Skeletal muscle satellite cell (primary cell): ENCODE measurements at regions not wholly inside any gene's neighbourhood (a gene's known extent, or its start where the extent isn't known, plus 50 kb on each side); places are given as distances from the start of the nearest gene placed in this dataset.

Experiments
- H3K27me3 ChIP-seq: 2 replicates; pipeline ENCODE4 v1.7.0; 2013; ENCODE audit warnings: low read length; ENCODE audit not compliant: control insufficient read depth, insufficient read depth
- H3K36me3 ChIP-seq: 2 replicates; pipeline ENCODE4 v1.7.0; 2013; ENCODE audit warnings: mild to moderate bottlenecking, control low read depth, low read length; ENCODE audit not compliant: insufficient read depth
- H3K4me1 ChIP-seq: 2 replicates; pipeline ENCODE4 v1.7.0; 2013; ENCODE audit warnings: low read length; ENCODE audit not compliant: control insufficient read depth, insufficient read depth
- H3K4me2 ChIP-seq: 2 replicates; pipeline ENCODE4 v1.7.0; 2013; ENCODE audit warnings: mild to moderate bottlenecking, low read length
- H3K4me3 ChIP-seq: 2 replicates; pipeline ENCODE4 v1.7.0; 2013; ENCODE audit warnings: low read length
- H3K9ac ChIP-seq: 2 replicates; pipeline ENCODE4 v1.7.0; 2013; ENCODE audit warnings: mild to moderate bottlenecking, low read depth, low read length, moderate library complexity
- H3K9me3 ChIP-seq: replicated peaks from 2 replicates; pipeline ENCODE4 v1.7.0; 2013; ENCODE audit warnings: mild to moderate bottlenecking, control low read depth, low read length

- Histone ChIP-seq H3K9ac (no peak overlapping the region), H3K4me1 (no peaks in the 10 kb centered on the region), H3K36me3 (no peaks in the 10 kb centered on the region), H3K4me2 (no peak overlapping the region), H3K9me3 (no peaks in the 10 kb centered on the region), H3K4me3 (no peak overlapping the region), H3K27me3 (peaks cover 53% of the 10 kb centered on the region)
Observed at GRCh38 chr2:126990605-126991532, 92.2 kb downstream of the TEX51 start.

- Histone ChIP-seq H3K27me3 (peaks cover 49% of the 10 kb centered on the region), H3K4me3 (no peak overlapping the region), H3K9ac (no peak overlapping the region), H3K4me1 (no peaks in the 10 kb centered on the region), H3K9me3 (no peaks in the 10 kb centered on the region), H3K36me3 (no peaks in the 10 kb centered on the region), H3K4me2 (no peak overlapping the region)
Observed at GRCh38 chr2:126994340-126994777, 95.7 kb downstream of the TEX51 start.

GRCh38 chr2:126995621-126996377 is 97.1 kb downstream of the TEX51 start:
- no peaks in the 10 kb centered on the region for H3K36me3 ChIP-seq
- H3K4me3 ChIP-seq = no peak overlapping the region

GRCh38 chr2:126996378-126996699 is 97.6 kb downstream of the TEX51 start:
- H3K4me3 ChIP-seq = no peak overlapping the region

More at GRCh38 chr2:126995621-126996377, 97.1 kb downstream of the TEX51 start:
- H3K4me2 ChIP-seq = no peak overlapping the region
- peaks cover 44% of the 10 kb centered on the region for H3K27me3 ChIP-seq
- H3K9me3 ChIP-seq = no peaks in the 10 kb centered on the region
- no peak overlapping the region for H3K9ac ChIP-seq
- H3K4me1 ChIP-seq = no peaks in the 10 kb centered on the region

More at GRCh38 chr2:126996378-126996699, 97.6 kb downstream of the TEX51 start:
- Histone ChIP-seq H3K4me1 (no peaks in the 10 kb centered on the region), H3K4me2 (no peak overlapping the region), H3K36me3 (no peaks in the 10 kb centered on the region), H3K9ac (no peak overlapping the region), H3K9me3 (no peaks in the 10 kb centered on the region), H3K27me3 (peaks cover 38% of the 10 kb centered on the region)
